Vagina (tissue), 2 donors: ENCODE measurements at regions not wholly inside any gene's neighbourhood (a gene's known extent, or its start where the extent isn't known, plus 50 kb on each side); places are given as distances from the start of the nearest gene placed in this dataset.

Experiments used
- DNase-seq, 2 donors: peaks; one replicate each; pipeline ENCODE4 v3.0.0-alpha.2; 2017; ENCODE audit errors: extremely low spot score in 2 of 2
- H3K27ac ChIP-seq: fragments of 200-600 bp; sonication (generic); one replicate; pipeline ENCODE4 v1.5.1; 2019
- H3K27me3 ChIP-seq: fragments of 200-600 bp; sonication (generic); one replicate; pipeline ENCODE4 v1.5.1; 2019
- H3K36me3 ChIP-seq, 2 donors: fragments of 200-600 bp; sonication (generic); one replicate each; pipeline ENCODE4 v1.5.1; 2017 to 2019
- H3K4me1 ChIP-seq: fragments of 200-600 bp; sonication (generic); one replicate; pipeline ENCODE4 v1.5.1; 2019
- H3K4me3 ChIP-seq, 2 donors: fragments of 200-600 bp; sonication (generic); 1 replicate in 1 of 2; 2 replicates in 1 of 2; pipeline ENCODE4 v1.5.1; 2016 to 2019
- H3K9me3 ChIP-seq: fragments of 200-600 bp; sonication (generic); one replicate; pipeline ENCODE4 v1.5.1; 2019
- CTCF ChIP-seq, 3 experiments: fragments of 450-650 bp in 2 of 3; fragments of 200-600 bp in 1 of 3; sonication (generic) in 1 of 3; IDR thresholded peaks; one replicate each; pipeline ENCODE4 v1.5.1; 2017 to 2019; ENCODE audit warnings: antibody characterized with exemption in 3 of 3, mild to moderate bottlenecking in 2 of 3, moderate library complexity in 2 of 3
- POLR2A ChIP-seq, 2 donors: fragments of 450-650 bp; IDR thresholded peaks; one replicate each; pipeline ENCODE4 v1.6.1; 2017; ENCODE audit warnings: antibody characterized with exemption in 2 of 2, mild to moderate bottlenecking in 2 of 2, moderate library complexity in 2 of 2
- POLR2AphosphoS5 ChIP-seq, 2 donors: sonication (generic); formaldehyde crosslinking; IDR thresholded peaks; one replicate each; pipeline ENCODE4 v1.9.0; 2017; ENCODE audit warnings: antibody characterized with exemption in 2 of 2, mild to moderate bottlenecking in 2 of 2, low read depth in 1 of 2; ENCODE audit not compliant: insufficient read depth in 1 of 2
- intact Hi-C: fragments of 100-400 bp; cut with DNase I; formaldehyde crosslinking; loops from one replicate; pipeline ENCODE4 v1.15.1; 2023

DNA sequence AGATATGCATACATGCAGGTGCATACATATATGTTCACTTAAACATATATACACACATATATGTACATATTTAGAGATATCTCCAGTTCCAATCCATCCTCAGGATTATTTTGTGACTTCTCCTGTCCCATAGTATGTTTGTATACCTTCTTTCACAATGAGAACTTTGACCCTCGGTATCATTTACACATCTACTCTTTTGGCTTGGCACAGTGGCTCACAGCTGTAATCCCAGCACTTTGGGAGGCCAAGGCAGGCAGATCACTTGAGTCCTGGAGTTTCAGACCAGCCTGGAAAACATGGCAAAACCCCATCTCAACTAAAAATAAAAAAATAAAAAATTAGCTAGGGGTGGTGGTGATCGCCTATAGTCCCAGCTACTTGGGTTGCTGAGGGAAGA, 148.1 kb upstream of the CCL2 start:
- H3K27ac ChIP-seq: no peak overlapping the region
- H3K36me3 ChIP-seq: no peaks in the 10 kb centered on the region
- H3K4me3 ChIP-seq: no peak overlapping the region
- H3K4me1 ChIP-seq: no peaks in the 10 kb centered on the region
- H3K27me3 ChIP-seq: no peaks in the 10 kb centered on the region
- no peak for TF ChIP-seq POLR2A (IDR thresholded peaks at IDR 0.05)
- TF ChIP-seq CTCF (IDR thresholded peaks at IDR 0.05): no peak
- TF ChIP-seq POLR2AphosphoS5 (IDR thresholded peaks at IDR 0.05; ENCODE audit: insufficient read depth in 1 of 2, low read depth in 1 of 2): no peak
- no peaks in the 10 kb centered on the region for H3K9me3 ChIP-seq
- intact Hi-C loops: no loop called here
- DNase-seq: peak in 1 of 2 donors; percentile 22

GRCh38 chr17:34110315-34110714, 144.8 kb upstream of the CCL2 start:
- Histone ChIP-seq H3K36me3 (no peaks in the 10 kb centered on the region), H3K27me3 (no peaks in the 10 kb centered on the region), H3K4me1 (no peaks in the 10 kb centered on the region), H3K27ac (no peak overlapping the region), H3K9me3 (no peaks in the 10 kb centered on the region), H3K4me3 (no peak overlapping the region)
- intact Hi-C loops: no loop called here
- DNase-seq: peak; percentile 20 to 28
- TF ChIP-seq POLR2AphosphoS5 (IDR thresholded peaks at IDR 0.05; ENCODE audit: insufficient read depth in 1 of 2, low read depth in 1 of 2) (no peak), CTCF (IDR thresholded peaks at IDR 0.05) (no peak), POLR2A (IDR thresholded peaks at IDR 0.05) (no peak)

DNA sequence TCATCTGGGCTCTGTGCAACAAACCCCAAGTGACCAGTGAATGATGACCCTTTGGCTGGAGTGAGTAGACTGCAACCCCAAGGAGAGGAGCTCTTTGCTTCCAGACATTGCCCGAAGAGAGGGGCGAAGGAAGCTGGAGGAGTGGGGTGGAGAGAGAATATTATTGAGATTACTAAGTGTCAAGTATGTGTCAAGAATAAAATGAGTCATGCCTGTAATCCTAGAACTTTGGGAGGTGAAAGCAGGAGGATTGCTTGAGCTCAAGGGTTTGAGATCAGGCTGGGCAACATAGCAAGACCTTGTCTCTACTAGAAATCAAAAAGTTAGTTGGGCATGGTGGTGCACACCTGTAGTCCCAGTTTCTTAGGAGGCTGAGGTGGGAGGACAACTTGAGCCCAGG, 142.0 kb upstream of the CCL2 start:
- Histone ChIP-seq H3K27ac (no peak overlapping the region), H3K9me3 (no peaks in the 10 kb centered on the region), H3K4me1 (no peaks in the 10 kb centered on the region), H3K4me3 (no peak overlapping the region), H3K36me3 (no peaks in the 10 kb centered on the region), H3K27me3 (no peaks in the 10 kb centered on the region)
- DNase-seq: peak in 1 of 2 donors; percentile 42
- intact Hi-C loops: no loop called here
- TF ChIP-seq POLR2AphosphoS5 (IDR thresholded peaks at IDR 0.05; ENCODE audit: insufficient read depth in 1 of 2, low read depth in 1 of 2) (no peak), POLR2A (IDR thresholded peaks at IDR 0.05) (no peak), CTCF (IDR thresholded peaks at IDR 0.05) (no peak)

DNA sequence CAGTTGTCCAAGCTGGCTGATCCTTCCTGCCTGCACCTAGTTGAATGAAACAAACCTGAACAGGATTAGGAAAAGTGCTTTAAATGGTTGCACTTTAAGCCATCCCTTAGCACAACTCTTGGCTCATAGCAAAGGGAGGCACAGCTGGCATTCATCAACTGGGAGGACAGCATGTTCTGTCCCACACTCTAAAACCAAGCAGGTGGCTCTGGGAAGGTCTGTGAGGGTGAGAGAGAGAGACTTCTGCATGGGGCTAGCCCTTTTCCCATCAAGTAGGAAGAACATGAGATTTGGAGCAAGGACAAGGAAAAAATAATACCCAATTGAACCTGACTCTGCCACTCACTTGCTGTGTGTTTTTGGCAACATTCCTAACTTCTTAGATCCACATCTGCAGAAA, 140.9 kb upstream of the CCL2 start:
- H3K36me3 ChIP-seq: no peaks in the 10 kb centered on the region
- H3K4me1 ChIP-seq: no peaks in the 10 kb centered on the region
- peak; percentile 22 to 25 for DNase-seq
- H3K27me3 ChIP-seq: no peaks in the 10 kb centered on the region
- H3K27ac ChIP-seq: no peak overlapping the region
- no peaks in the 10 kb centered on the region for H3K9me3 ChIP-seq
- no peak overlapping the region for H3K4me3 ChIP-seq
- TF ChIP-seq POLR2A (IDR thresholded peaks at IDR 0.05) (no peak), POLR2AphosphoS5 (IDR thresholded peaks at IDR 0.05; ENCODE audit: insufficient read depth in 1 of 2, low read depth in 1 of 2) (no peak), CTCF (IDR thresholded peaks at IDR 0.05) (no peak)
- intact Hi-C loops: no loop called here

DNA sequence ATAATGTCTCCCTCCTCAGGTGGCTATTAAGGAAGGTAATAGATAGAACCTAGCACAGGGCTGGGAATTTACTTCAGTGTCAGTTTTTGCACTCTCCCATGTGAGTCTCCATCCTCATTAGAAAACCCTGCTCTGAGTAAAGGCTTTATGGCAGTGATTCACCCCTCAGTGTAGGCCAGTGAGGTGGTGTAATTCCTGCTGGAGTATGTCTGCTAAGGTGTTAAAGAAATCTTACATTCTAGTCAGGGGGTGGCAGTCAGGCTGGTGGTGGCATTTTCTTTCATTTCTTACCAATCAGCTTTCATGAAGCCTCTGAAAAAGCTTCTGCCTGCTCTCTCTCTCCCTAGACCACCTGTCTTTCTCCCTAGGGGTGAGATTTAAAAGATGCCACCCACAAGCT, 138.8 kb upstream of the CCL2 start:
- Histone ChIP-seq H3K4me3 (no peak overlapping the region), H3K27me3 (no peaks in the 10 kb centered on the region), H3K36me3 (no peaks in the 10 kb centered on the region), H3K27ac (no peak overlapping the region), H3K9me3 (no peaks in the 10 kb centered on the region), H3K4me1 (no peaks in the 10 kb centered on the region)
- intact Hi-C loops: no loop called here
- TF ChIP-seq POLR2A (IDR thresholded peaks at IDR 0.05): no peak
- DNase-seq: no peak

- DNase-seq: no peak
- Histone ChIP-seq H3K36me3 (no peaks in the 10 kb centered on the region), H3K4me3 (no peak overlapping the region), H3K9me3 (no peaks in the 10 kb centered on the region), H3K27me3 (no peaks in the 10 kb centered on the region), H3K4me1 (no peaks in the 10 kb centered on the region), H3K27ac (no peak overlapping the region)
- TF ChIP-seq POLR2AphosphoS5 (IDR thresholded peaks at IDR 0.05; ENCODE audit: insufficient read depth in 1 of 2, low read depth in 1 of 2): no peak
- no peak for TF ChIP-seq CTCF (IDR thresholded peaks at IDR 0.05)
- intact Hi-C loops: no loop called here
Observed at GRCh38 chr17:34117332-34117731, 137.8 kb upstream of the CCL2 start.
